Kidney (tissue), 13 donors: ENCODE measurements at regions not wholly inside any gene's neighbourhood (a gene's known extent, or its start where the extent isn't known, plus 50 kb on each side); places are given as distances from the start of the nearest gene placed in this dataset.

Experiments
- DNase-seq, 5 donors: peaks; one replicate each; pipeline ENCODE4 v3.0.0-alpha.2; 2013 to 2020
- FAIRE-seq: peaks from 2 replicates; lab custom pipeline; 2012; peaks lifted over from hg19 to GRCh38; lab: Jason Lieb, UNC
- H3K27ac ChIP-seq, 2 donors: one replicate each; pipeline ENCODE4 v1.7.0; 2013; ENCODE audit warnings: low read depth in 2 of 2, low read length in 2 of 2, inconsistent platforms in 1 of 2
- H3K27me3 ChIP-seq: one replicate; pipeline ENCODE4 v1.7.1; 2013; ENCODE audit warnings: low read length, inconsistent platforms; ENCODE audit not compliant: control insufficient read depth, insufficient read depth
- H3K36me3 ChIP-seq, 3 donors: one replicate each; pipeline versions ENCODE4 v1.7.0 to v1.7.1; 2013; ENCODE audit warnings: low read length in 3 of 3, control low read depth in 1 of 3, inconsistent platforms in 1 of 3; ENCODE audit not compliant: insufficient read depth in 3 of 3, control insufficient read depth in 2 of 3
- H3K4me1 ChIP-seq, 3 donors: one replicate each; pipeline versions ENCODE4 v1.7.0 to v1.7.1; 2013; ENCODE audit warnings: low read length in 3 of 3, inconsistent platforms in 1 of 3, low read depth in 1 of 3; ENCODE audit not compliant: control insufficient read depth in 2 of 3, insufficient read depth in 2 of 3
- H3K4me3 ChIP-seq, 3 donors: one replicate each; pipeline versions ENCODE4 v1.7.0 to v1.8.1; 2013; ENCODE audit warnings: low read length in 3 of 3, control low read depth in 1 of 3, inconsistent platforms in 1 of 3
- H3K9ac ChIP-seq, 3 donors: one replicate each; pipeline versions ENCODE4 v1.7.0 to v1.7.1; 2013; ENCODE audit warnings: low read length in 3 of 3, control low read depth in 1 of 3, inconsistent platforms in 1 of 3
- H3K9me3 ChIP-seq, 3 donors: one replicate each; pipeline versions ENCODE4 v1.7.0 to v1.7.1; 2013; ENCODE audit warnings: low read length in 3 of 3, control low read depth in 1 of 3, inconsistent platforms in 1 of 3; ENCODE audit not compliant: control insufficient read depth in 2 of 3, insufficient read depth in 1 of 3
- intact Hi-C: fragments of 100-400 bp; cut with DNase I; formaldehyde crosslinking; loops from one replicate; pipeline ENCODE4 v1.11.1; 2022
- TF ChIP-seq, protein P1 (sequence below): IDR thresholded peaks from 3 replicates; pipeline ENCODE4 v1.5.1; 2012; ENCODE audit warnings: mild to moderate bottlenecking, moderate library complexity, borderline replicate concordance; ENCODE audit not compliant: insufficient read depth; ENCODE audit errors: extremely low read depth
- donor health status: control.
- donor health status: control.
- donor health status: control.
- donor health status: control.
- donor health status: control.
- donor health status: DM: yes; HTN: yes; CAD: no.
- donor health status: Normal renal cell carcinoma (clear cell type).

DNA sequence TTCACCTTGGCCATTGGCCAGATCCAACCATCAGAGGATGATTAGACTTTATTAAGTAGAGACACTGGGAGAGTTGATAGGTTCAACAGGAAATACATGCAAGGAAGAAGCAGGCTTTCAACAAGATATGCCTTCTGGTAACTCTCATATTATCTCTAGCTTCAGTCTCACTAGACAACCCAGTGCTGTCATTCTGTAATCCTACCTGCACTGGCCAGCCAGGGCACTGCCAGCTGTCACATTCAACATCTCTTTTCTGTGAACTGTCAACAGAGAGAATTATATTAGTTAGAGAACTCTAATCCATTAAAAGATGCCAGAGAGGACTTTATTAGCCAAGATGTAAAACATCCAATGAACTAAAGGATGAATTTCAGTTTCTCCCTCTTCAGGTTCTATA is 337.9 kb upstream of the JAG1 start:
- no peak overlapping the region for H3K4me3 ChIP-seq
- intact Hi-C loops, result no loop called here
- H3K27me3 ChIP-seq, result no peaks in the 10 kb centered on the region
- H3K27ac ChIP-seq, result no peak overlapping the region
- TF ChIP-seq, protein P1, sequence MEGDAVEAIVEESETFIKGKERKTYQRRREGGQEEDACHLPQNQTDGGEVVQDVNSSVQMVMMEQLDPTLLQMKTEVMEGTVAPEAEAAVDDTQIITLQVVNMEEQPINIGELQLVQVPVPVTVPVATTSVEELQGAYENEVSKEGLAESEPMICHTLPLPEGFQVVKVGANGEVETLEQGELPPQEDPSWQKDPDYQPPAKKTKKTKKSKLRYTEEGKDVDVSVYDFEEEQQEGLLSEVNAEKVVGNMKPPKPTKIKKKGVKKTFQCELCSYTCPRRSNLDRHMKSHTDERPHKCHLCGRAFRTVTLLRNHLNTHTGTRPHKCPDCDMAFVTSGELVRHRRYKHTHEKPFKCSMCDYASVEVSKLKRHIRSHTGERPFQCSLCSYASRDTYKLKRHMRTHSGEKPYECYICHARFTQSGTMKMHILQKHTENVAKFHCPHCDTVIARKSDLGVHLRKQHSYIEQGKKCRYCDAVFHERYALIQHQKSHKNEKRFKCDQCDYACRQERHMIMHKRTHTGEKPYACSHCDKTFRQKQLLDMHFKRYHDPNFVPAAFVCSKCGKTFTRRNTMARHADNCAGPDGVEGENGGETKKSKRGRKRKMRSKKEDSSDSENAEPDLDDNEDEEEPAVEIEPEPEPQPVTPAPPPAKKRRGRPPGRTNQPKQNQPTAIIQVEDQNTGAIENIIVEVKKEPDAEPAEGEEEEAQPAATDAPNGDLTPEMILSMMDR, result no peak
- FAIRE-seq (no peak), DNase-seq (no peak)
- no peak overlapping the region for H3K9ac ChIP-seq
- H3K9me3 ChIP-seq, result no peaks in the 10 kb centered on the region
- no peaks in the 10 kb centered on the region for H3K4me1 ChIP-seq
- H3K36me3 ChIP-seq, result no peaks in the 10 kb centered on the region

GRCh38 chr20:11012975-11013374 is 339.2 kb upstream of the JAG1 start:
- H3K9ac ChIP-seq, result no peak overlapping the region
- H3K36me3 ChIP-seq, result no peaks in the 10 kb centered on the region
- H3K9me3 ChIP-seq, result no peaks in the 10 kb centered on the region
- no peaks in the 10 kb centered on the region for H3K4me1 ChIP-seq
- DNase-seq (no peak), FAIRE-seq (no peak)
- H3K27me3 ChIP-seq, result no peaks in the 10 kb centered on the region
- intact Hi-C loops, result no loop called here
- H3K4me3 ChIP-seq, result no peak overlapping the region
- TF ChIP-seq, protein P1, result no peak
- H3K27ac ChIP-seq, result no peak overlapping the region

DNA sequence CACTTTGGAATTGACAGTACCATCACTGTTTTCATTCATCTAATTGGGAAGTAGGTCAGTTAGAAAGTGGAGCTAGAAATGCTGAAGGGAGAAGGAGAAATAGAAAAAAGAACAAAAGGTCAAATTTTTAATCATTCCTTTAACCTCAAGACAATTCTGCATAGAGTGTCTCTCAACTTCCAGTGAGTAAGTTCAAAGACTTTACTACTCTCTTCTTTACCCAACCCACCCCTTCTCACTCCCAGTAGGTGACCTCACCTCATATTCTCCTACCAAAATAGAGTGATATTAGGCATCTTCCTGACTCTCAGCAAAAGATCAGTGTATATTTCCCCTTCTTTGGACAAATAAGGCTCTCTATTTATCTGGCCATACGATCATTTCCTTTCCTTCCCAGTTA is 340.0 kb upstream of the JAG1 start:
- DNase-seq, result no peak
- no peaks in the 10 kb centered on the region for H3K4me1 ChIP-seq
- intact Hi-C loops, result no loop called here
- no peak for FAIRE-seq
- H3K36me3 ChIP-seq, result no peaks in the 10 kb centered on the region
- peak overlapping the region; percentile 26 to 57 for H3K27ac ChIP-seq
- no peak overlapping the region for H3K4me3 ChIP-seq
- no peaks in the 10 kb centered on the region for H3K9me3 ChIP-seq
- H3K27me3 ChIP-seq, result no peaks in the 10 kb centered on the region
- TF ChIP-seq, protein P1, result no peak
- no peak overlapping the region for H3K9ac ChIP-seq

GRCh38 chr20:11015440-11015839 is 341.6 kb upstream of the JAG1 start:
- intact Hi-C loops, result no loop called here
- H3K4me3 ChIP-seq, result no peak overlapping the region
- DNase-seq, result no peak
- H3K4me1 ChIP-seq, result no peaks in the 10 kb centered on the region
- TF ChIP-seq, protein P1, result no peak
- H3K9ac ChIP-seq, result no peak overlapping the region
- H3K36me3 ChIP-seq, result no peaks in the 10 kb centered on the region
- H3K9me3 ChIP-seq, result no peaks in the 10 kb centered on the region
- no peak for FAIRE-seq
- no peaks in the 10 kb centered on the region for H3K27me3 ChIP-seq
- no peak overlapping the region for H3K27ac ChIP-seq
